ENCODE measurements at regions not wholly inside any gene's neighbourhood (a gene's known extent, or its start where the extent isn't known, plus 50 kb on each side); places are given as distances from the start of the nearest gene placed in this dataset.

- no peak overlapping the region for H3K4me3 ChIP-seq
- TF ChIP-seq CTCF (IDR thresholded peaks at IDR 0.05) = no peak
- intact Hi-C loops (cut with DNase I) = no loop called here
- ATAC-seq (no peak), DNase-seq (no peak)
- H3K36me3 ChIP-seq = no peaks in the 10 kb centered on the region
- H3K27me3 ChIP-seq = no peaks in the 10 kb centered on the region
- no peaks in the 10 kb centered on the region for H3K4me1 ChIP-seq
- H3K9me3 ChIP-seq = no peaks in the 10 kb centered on the region
- H3K27ac ChIP-seq = no peak overlapping the region
Measured at GRCh38 chr2:180187611-180188010, 180.5 kb upstream of the CWC22 start.

- TF ChIP-seq CTCF (IDR thresholded peaks at IDR 0.05) = no peak
- H3K9me3 ChIP-seq = no peaks in the 10 kb centered on the region
- intact Hi-C loops (cut with DNase I) = no loop called here
- ATAC-seq (no peak), DNase-seq (no peak)
- no peak overlapping the region for H3K27ac ChIP-seq
- H3K27me3 ChIP-seq = no peaks in the 10 kb centered on the region
- H3K4me1 ChIP-seq = no peaks in the 10 kb centered on the region
- H3K4me3 ChIP-seq = no peak overlapping the region
- no peaks in the 10 kb centered on the region for H3K36me3 ChIP-seq
Measured at GRCh38 chr2:180184506-180184905, 177.4 kb upstream of the CWC22 start.

GRCh38 chr2:180180511-180180910 lies 173.4 kb upstream of the CWC22 start:
- Histone ChIP-seq H3K9me3 (no peaks in the 10 kb centered on the region), H3K36me3 (no peaks in the 10 kb centered on the region), H3K27me3 (no peaks in the 10 kb centered on the region), H3K27ac (no peak overlapping the region), H3K4me3 (no peak overlapping the region), H3K4me1 (no peaks in the 10 kb centered on the region)
- intact Hi-C loops (cut with DNase I) = no loop called here
- DNase-seq = no peak
- ATAC-seq = no peak
- TF ChIP-seq CTCF (IDR thresholded peaks at IDR 0.05) = no peak

GRCh38 chr2:180177534-180177933 lies 170.4 kb upstream of the CWC22 start:
- H3K9me3 ChIP-seq = no peaks in the 10 kb centered on the region
- H3K4me3 ChIP-seq = no peak overlapping the region
- TF ChIP-seq CTCF (IDR thresholded peaks at IDR 0.05) = no peak
- no peaks in the 10 kb centered on the region for H3K27me3 ChIP-seq
- H3K36me3 ChIP-seq = no peaks in the 10 kb centered on the region
- DNase-seq (no peak), ATAC-seq (no peak)
- intact Hi-C loops (cut with DNase I) = no loop called here
- H3K4me1 ChIP-seq = no peaks in the 10 kb centered on the region
- H3K27ac ChIP-seq = no peak overlapping the region

GRCh38 chr2:180175736-180176135 lies 168.6 kb upstream of the CWC22 start:
- no peaks in the 10 kb centered on the region for H3K9me3 ChIP-seq
- no peak for ATAC-seq
- no peak overlapping the region for H3K4me3 ChIP-seq
- TF ChIP-seq CTCF (IDR thresholded peaks at IDR 0.05) = no peak
- H3K27ac ChIP-seq = no peak overlapping the region
- intact Hi-C loops (cut with DNase I) = no loop called here
- no peaks in the 10 kb centered on the region for H3K4me1 ChIP-seq
- DNase-seq = no peak
- no peaks in the 10 kb centered on the region for H3K27me3 ChIP-seq
- no peaks in the 10 kb centered on the region for H3K36me3 ChIP-seq

GRCh38 chr2:180174580-180174979 lies 167.5 kb upstream of the CWC22 start:
- no peaks in the 10 kb centered on the region for H3K9me3 ChIP-seq
- TF ChIP-seq CTCF (IDR thresholded peaks at IDR 0.05) = no peak
- no peak overlapping the region for H3K27ac ChIP-seq
- no peaks in the 10 kb centered on the region for H3K36me3 ChIP-seq
- no peaks in the 10 kb centered on the region for H3K27me3 ChIP-seq
- DNase-seq (no peak), ATAC-seq (no peak)
- H3K4me3 ChIP-seq = no peak overlapping the region
- intact Hi-C loops (cut with DNase I) = no loop called here
- H3K4me1 ChIP-seq = no peaks in the 10 kb centered on the region
